ENCODE measurements at regions not wholly inside any gene's neighbourhood (a gene's known extent, or its start where the extent isn't known, plus 50 kb on each side); places are given as distances from the start of the nearest gene placed in this dataset.

GRCh38 chr4:19063662-19064061 lies 1042.1 kb upstream of the LCORL start:
- intact Hi-C loops (cut with DNase I) = no loop called here
- 68 to 76% (median 72%) methylated on average over 5 of the region's 5 CpGs for WGBS, 4 donors
- no peak overlapping the region for H3K27ac ChIP-seq
- H3K4me3 ChIP-seq = no peak overlapping the region
- no peaks in the 10 kb centered on the region for H3K36me3 ChIP-seq (replicated peaks in 1 of 2)
- TF ChIP-seq POLR2A (IDR thresholded peaks at IDR 0.05) = no peak
- TF ChIP-seq CTCF (IDR thresholded peaks at IDR 0.05) = no peak
- H3K27me3 ChIP-seq = no peaks in the 10 kb centered on the region
- no peak for DNase-seq
- H3K4me1 ChIP-seq (replicated peaks in 1 of 2) = no peaks in the 10 kb centered on the region
- no peaks in the 10 kb centered on the region for H3K9me3 ChIP-seq (replicated peaks in 1 of 3)

GRCh38 chr4:19054916-19055315 lies 1033.4 kb upstream of the LCORL start:
- no peak for DNase-seq
- 15 to 47% (median 26%) methylated on average over 1 of the region's 1 CpG for WGBS, 4 donors
- H3K4me1 ChIP-seq (replicated peaks in 1 of 2) = peaks cover 0 to 4% of the 10 kb centered on the region in 2 donors
- no peak overlapping the region for H3K27ac ChIP-seq
- H3K27me3 ChIP-seq = no peaks in the 10 kb centered on the region
- no peak overlapping the region for H3K4me3 ChIP-seq
- H3K9me3 ChIP-seq (replicated peaks in 1 of 3) = no peaks in the 10 kb centered on the region
- no peak for TF ChIP-seq POLR2A (IDR thresholded peaks at IDR 0.05)
- no peak for TF ChIP-seq CTCF (IDR thresholded peaks at IDR 0.05)
- intact Hi-C loops (cut with DNase I) = no loop called here
- H3K36me3 ChIP-seq (replicated peaks in 1 of 2) = no peaks in the 10 kb centered on the region

GRCh38 chr4:19051831-19052230 lies 1030.3 kb upstream of the LCORL start:
- no peak overlapping the region for H3K27ac ChIP-seq
- WGBS, 4 donors = 34 to 57% (median 44%) methylated on average over 4 to 5 of the region's 5 CpGs
- H3K4me3 ChIP-seq = no peak overlapping the region
- H3K36me3 ChIP-seq (replicated peaks in 1 of 2) = no peaks in the 10 kb centered on the region
- TF ChIP-seq CTCF (IDR thresholded peaks at IDR 0.05) = no peak
- no peak for TF ChIP-seq POLR2A (IDR thresholded peaks at IDR 0.05)
- intact Hi-C loops (cut with DNase I) = no loop called here
- no peaks in the 10 kb centered on the region for H3K27me3 ChIP-seq
- peak in 3 of 7 donors; percentile 1 to 34 (median 13) for DNase-seq
- H3K4me1 ChIP-seq (replicated peaks in 1 of 2) = peaks cover 0 to 4% of the 10 kb centered on the region in 2 donors
- no peaks in the 10 kb centered on the region for H3K9me3 ChIP-seq (replicated peaks in 1 of 3)

- Histone ChIP-seq H3K27me3 (no peaks in the 10 kb centered on the region), H3K4me3 (no peak overlapping the region), H3K9me3 (replicated peaks in 1 of 3) (no peaks in the 10 kb centered on the region), H3K36me3 (replicated peaks in 1 of 2) (no peaks in the 10 kb centered on the region), H3K4me1 (replicated peaks in 1 of 2) (no peaks in the 10 kb centered on the region), H3K27ac (no peak overlapping the region)
- 54 to 59% (median 55%) methylated on average over 2 of the region's 2 CpGs for WGBS, 4 donors
- TF ChIP-seq POLR2A (IDR thresholded peaks at IDR 0.05) (no peak), CTCF (IDR thresholded peaks at IDR 0.05) (no peak)
- intact Hi-C loops (cut with DNase I) = no loop called here
- DNase-seq = no peak
Observed at GRCh38 chr4:19047279-19047880, 1025.8 kb upstream of the LCORL start.

All from adrenal gland (tissue), 9 donors.